Esophagus squamous epithelium (tissue), 4 donors: ENCODE measurements at regions not wholly inside any gene's neighbourhood (a gene's known extent, or its start where the extent isn't known, plus 50 kb on each side); places are given as distances from the start of the nearest gene placed in this dataset.

Experiments
- CTCF ChIP-seq, 6 experiments: fragments of 450-650 bp in 4 of 6; fragments of 200-600 bp in 2 of 6; sonication (generic) in 2 of 6; IDR thresholded peaks; one replicate each; pipeline ENCODE4 v1.5.1; 2016 to 2019; ENCODE audit warnings: antibody characterized with exemption in 6 of 6, mild to moderate bottlenecking in 4 of 6, moderate library complexity in 4 of 6
- POLR2A ChIP-seq, 4 donors: fragments of 450-650 bp; IDR thresholded peaks; one replicate each; pipeline ENCODE4 v1.6.1; 2017; ENCODE audit warnings: antibody characterized with exemption in 4 of 4, mild to moderate bottlenecking in 4 of 4, moderate library complexity in 3 of 4

- no peak for TF ChIP-seq CTCF (IDR thresholded peaks at IDR 0.05)
- TF ChIP-seq POLR2A (IDR thresholded peaks at IDR 0.05): no peak
Measured at GRCh38 chr10:4723860-4724259, 102.1 kb upstream of the AKR1E2 start.
